HTR-8/SVneo (cell line): ENCODE measurements at regions not wholly inside any gene's neighbourhood (a gene's known extent, or its start where the extent isn't known, plus 50 kb on each side); places are given as distances from the start of the nearest gene placed in this dataset.

Experiments
- DNase-seq: peaks from one replicate; pipeline ENCODE4 v3.0.0; 2011; ENCODE audit warnings: low spot score, mixed read lengths; ENCODE audit not compliant: insufficient read length
- FAIRE-seq: peaks from 2 replicates; lab custom pipeline; 2011; peaks lifted over from hg19 to GRCh38; lab: Jason Lieb, UNC

GRCh38 chr11:30811226-30811755, 225.1 kb upstream of the MPPED2 start:
- no peak for FAIRE-seq
- DNase-seq, result no peak

- FAIRE-seq, result no peak
- no peak for DNase-seq
These were observed 224.0 kb upstream of the MPPED2 start for GRCh38 chr11:30810116-30810515.

- DNase-seq (no peak), FAIRE-seq (no peak)
These were observed 215.2 kb upstream of the MPPED2 start for GRCh38 chr11:30801357-30801756.

- no peak for FAIRE-seq
These were observed 214.8 kb upstream of the MPPED2 start for GRCh38 chr11:30800904-30801303.

GRCh38 chr11:30798547-30799236, 212.5 kb upstream of the MPPED2 start:
- DNase-seq, result no peak
- no peak for FAIRE-seq

More at GRCh38 chr11:30800904-30801303, 214.8 kb upstream of the MPPED2 start:
- DNase-seq, result no peak

GRCh38 chr11:30789270-30789669, 203.1 kb upstream of the MPPED2 start:
- no peak for DNase-seq
- no peak for FAIRE-seq

GRCh38 chr11:30788849-30789248, 202.7 kb upstream of the MPPED2 start:
- no peak for FAIRE-seq
- no peak for DNase-seq

GRCh38 chr11:30786256-30787110, 200.3 kb upstream of the MPPED2 start:
- no peak for FAIRE-seq

GRCh38 chr11:30778596-30778995, 192.4 kb upstream of the MPPED2 start:
- FAIRE-seq (no peak), DNase-seq (no peak)

More at GRCh38 chr11:30786256-30787110, 200.3 kb upstream of the MPPED2 start:
- no peak for DNase-seq

- DNase-seq, result no peak
- no peak for FAIRE-seq
These were observed 189.0 kb upstream of the MPPED2 start for GRCh38 chr11:30775233-30775522.

- FAIRE-seq, result no peak
- DNase-seq, result no peak
These were observed 188.5 kb upstream of the MPPED2 start for GRCh38 chr11:30774496-30775232.

GRCh38 chr11:30772908-30773307, 186.8 kb upstream of the MPPED2 start:
- FAIRE-seq (no peak), DNase-seq (no peak)

- DNase-seq (no peak), FAIRE-seq (no peak)
These were observed 177.8 kb upstream of the MPPED2 start for GRCh38 chr11:30763951-30764350.

GRCh38 chr11:30762188-30762587, 176.0 kb upstream of the MPPED2 start:
- FAIRE-seq (no peak), DNase-seq (no peak)

GRCh38 chr11:30760345-30760744, 174.2 kb upstream of the MPPED2 start:
- no peak for FAIRE-seq

GRCh38 chr11:30758946-30759504, 172.9 kb upstream of the MPPED2 start:
- no peak for DNase-seq
- no peak for FAIRE-seq

More at GRCh38 chr11:30760345-30760744, 174.2 kb upstream of the MPPED2 start:
- DNase-seq, result no peak

GRCh38 chr11:30758518-30758917, 172.4 kb upstream of the MPPED2 start:
- FAIRE-seq, result no peak
- DNase-seq, result no peak

- FAIRE-seq (no peak), DNase-seq (no peak)
These were observed 171.9 kb upstream of the MPPED2 start for GRCh38 chr11:30758012-30758411.

GRCh38 chr11:30753994-30754393, 167.8 kb upstream of the MPPED2 start:
- no peak for FAIRE-seq

GRCh38 chr11:30753504-30753903, 167.4 kb upstream of the MPPED2 start:
- DNase-seq, result no peak
- no peak for FAIRE-seq

More at GRCh38 chr11:30753994-30754393, 167.8 kb upstream of the MPPED2 start:
- no peak for DNase-seq
